WTC11 (cell line): ENCODE measurements at regions not wholly inside any gene's neighbourhood (a gene's known extent, or its start where the extent isn't known, plus 50 kb on each side); places are given as distances from the start of the nearest gene placed in this dataset.

Experiments
- ATAC-seq: fragments of 200-7000 bp; cut with Tn5 transposase; 2 replicates; pipeline ENCODE4 v1.10.0; 2021; ENCODE audit warnings: mild to moderate bottlenecking, moderate library complexity
- CTCF ChIA-PET: fragments of 300-600 bp; sonication (Branson Sonifier 250); formaldehyde crosslinking; loops from one replicate; lab custom pipeline; 2021; ENCODE audit warnings: antibody characterized with exemption; lab: Charles Lee
- POLR2A ChIA-PET: fragments of 350-600 bp; sonication (Branson Sonifier 250); formaldehyde crosslinking; loops from one replicate; lab custom pipeline; 2021; ENCODE audit warnings: antibody characterized with exemption; lab: Charles Lee
- DNase-seq: peaks from one replicate; pipeline ENCODE4 v3.0.0; 2021; ENCODE audit warnings: low spot score
- H3K27ac Mint-ChIP-seq: 2 replicates; pipeline ENCODE4 v1.8.0; 2021; ENCODE audit warnings: mixed read lengths
- H3K27me3 Mint-ChIP-seq: 2 replicates; pipeline ENCODE4 v1.8.0; 2021; ENCODE audit warnings: low read depth, mild to moderate bottlenecking, moderate library complexity, mixed read lengths
- H3K36me3 Mint-ChIP-seq: 2 replicates; pipeline ENCODE4 v1.8.0; 2021; ENCODE audit warnings: mixed read lengths
- H3K4me1 Mint-ChIP-seq: 2 replicates; pipeline ENCODE4 v1.8.0; 2022; ENCODE audit warnings: mixed read lengths
- H3K4me3 Mint-ChIP-seq: 2 replicates; pipeline ENCODE4 v1.8.0; 2021; ENCODE audit warnings: mild to moderate bottlenecking, moderate library complexity, mixed read lengths
- H3K9me3 Mint-ChIP-seq: 2 replicates; pipeline ENCODE4 v1.8.0; 2021; ENCODE audit warnings: mixed read lengths
- EMX1 ChIP-seq: fragments of 250-450 bp; sonication (Bioruptor Pico); IDR thresholded peaks from 2 replicates; pipeline ENCODE4 v1.8.0; 2021; ENCODE audit warnings: mild to moderate bottlenecking
- ETV6 ChIP-seq: sonication (generic); formaldehyde crosslinking; IDR thresholded peaks from 2 replicates; pipeline ENCODE4 v1.8.1; 2022; ENCODE audit warnings: mild to moderate bottlenecking, missing genetic modification reagents
- GRHL2 ChIP-seq: fragments of 250-450 bp; sonication (Bioruptor Pico); IDR thresholded peaks from 2 replicates; pipeline ENCODE4 v1.8.0; 2022; ENCODE audit warnings: mild to moderate bottlenecking, moderate library complexity; ENCODE audit not compliant: insufficient replicate concordance, severe bottlenecking
- JAZF1 ChIP-seq: fragments of 250-450 bp; sonication (Bioruptor Pico); IDR thresholded peaks from 2 replicates; pipeline ENCODE4 v1.9.0; 2021; ENCODE audit warnings: moderate library complexity, mild to moderate bottlenecking, inconsistent platforms
- NFATC4 ChIP-seq: fragments of 250-450 bp; sonication (Bioruptor Pico); IDR thresholded peaks from 2 replicates; pipeline ENCODE4 v1.9.0; 2021; ENCODE audit warnings: mild to moderate bottlenecking
- NFE2L1 ChIP-seq: sonication (generic); formaldehyde crosslinking; IDR thresholded peaks from 2 replicates; pipeline ENCODE4 v1.8.1; 2023; ENCODE audit warnings: missing genetic modification reagents
- NR1H2 ChIP-seq: sonication (generic); formaldehyde crosslinking; IDR thresholded peaks from 2 replicates; pipeline ENCODE4 v1.9.0; 2021; ENCODE audit warnings: mild to moderate bottlenecking, moderate library complexity, missing genetic modification reagents
- NR2C2 ChIP-seq: sonication (generic); formaldehyde crosslinking; IDR thresholded peaks from 2 replicates; pipeline ENCODE4 v1.8.0; 2022; ENCODE audit warnings: mild to moderate bottlenecking, missing genetic modification reagents
- ZBTB21 ChIP-seq: sonication (generic); formaldehyde crosslinking; IDR thresholded peaks from 2 replicates; pipeline ENCODE4 v1.8.1; 2023; ENCODE audit warnings: mild to moderate bottlenecking, missing genetic modification reagents, borderline replicate concordance
- TF ChIP-seq, protein P1 (sequence below): fragments of 250-450 bp; sonication (Bioruptor Pico); IDR thresholded peaks from 2 replicates; pipeline ENCODE4 v1.9.0; 2021; ENCODE audit warnings: mild to moderate bottlenecking, borderline replicate concordance
- TF ChIP-seq, protein P2 (sequence below): sonication (generic); formaldehyde crosslinking; IDR thresholded peaks from 2 replicates; pipeline ENCODE4 v1.8.1; 2023; ENCODE audit warnings: mild to moderate bottlenecking, missing genetic modification reagents, borderline replicate concordance
- TF ChIP-seq, protein P3 (sequence below): fragments of 250-450 bp; sonication (Bioruptor Pico); IDR thresholded peaks from 2 replicates; pipeline ENCODE4 v2.1.2; 2022; ENCODE audit warnings: mild to moderate bottlenecking, moderate library complexity
- TF ChIP-seq, protein P4 (sequence below): sonication (generic); formaldehyde crosslinking; IDR thresholded peaks from 2 replicates; pipeline ENCODE4 v1.8.0; 2023; ENCODE audit warnings: missing genetic modification reagents
- TF ChIP-seq, protein P5 (sequence below): sonication (generic); formaldehyde crosslinking; IDR thresholded peaks from 2 replicates; pipeline ENCODE4 v1.8.0; 2022; ENCODE audit warnings: mild to moderate bottlenecking, missing genetic modification reagents

DNA sequence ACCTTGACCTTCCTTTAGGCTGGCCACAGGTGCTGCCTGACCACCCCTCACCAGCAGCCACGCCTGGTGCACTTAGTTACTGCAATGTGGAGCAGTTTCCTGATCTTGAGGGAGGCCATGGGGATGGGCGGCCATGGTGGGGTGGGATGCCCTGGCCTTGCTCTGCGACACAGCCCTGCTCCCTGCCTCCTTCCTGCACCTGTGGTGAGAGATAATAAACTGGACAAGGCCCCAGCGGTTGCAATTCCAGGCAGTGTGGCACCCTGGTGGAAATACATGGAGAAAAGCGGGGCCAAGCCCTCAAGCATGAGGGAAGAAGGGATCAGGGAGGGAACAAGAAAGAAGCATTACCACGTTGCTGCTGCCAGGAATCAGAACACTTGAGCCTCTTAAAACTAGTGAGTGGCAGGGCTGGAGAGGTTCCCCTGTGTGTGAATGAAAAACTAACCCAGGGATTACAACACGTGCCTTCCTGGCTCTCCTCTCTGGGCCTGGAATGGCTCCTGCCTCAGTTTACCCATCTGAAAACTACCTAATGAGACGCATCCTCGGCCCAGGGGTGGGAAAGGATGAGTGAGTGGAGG, 213.2 kb downstream of the LY86 start (continued):
- TF ChIP-seq, protein P1, sequence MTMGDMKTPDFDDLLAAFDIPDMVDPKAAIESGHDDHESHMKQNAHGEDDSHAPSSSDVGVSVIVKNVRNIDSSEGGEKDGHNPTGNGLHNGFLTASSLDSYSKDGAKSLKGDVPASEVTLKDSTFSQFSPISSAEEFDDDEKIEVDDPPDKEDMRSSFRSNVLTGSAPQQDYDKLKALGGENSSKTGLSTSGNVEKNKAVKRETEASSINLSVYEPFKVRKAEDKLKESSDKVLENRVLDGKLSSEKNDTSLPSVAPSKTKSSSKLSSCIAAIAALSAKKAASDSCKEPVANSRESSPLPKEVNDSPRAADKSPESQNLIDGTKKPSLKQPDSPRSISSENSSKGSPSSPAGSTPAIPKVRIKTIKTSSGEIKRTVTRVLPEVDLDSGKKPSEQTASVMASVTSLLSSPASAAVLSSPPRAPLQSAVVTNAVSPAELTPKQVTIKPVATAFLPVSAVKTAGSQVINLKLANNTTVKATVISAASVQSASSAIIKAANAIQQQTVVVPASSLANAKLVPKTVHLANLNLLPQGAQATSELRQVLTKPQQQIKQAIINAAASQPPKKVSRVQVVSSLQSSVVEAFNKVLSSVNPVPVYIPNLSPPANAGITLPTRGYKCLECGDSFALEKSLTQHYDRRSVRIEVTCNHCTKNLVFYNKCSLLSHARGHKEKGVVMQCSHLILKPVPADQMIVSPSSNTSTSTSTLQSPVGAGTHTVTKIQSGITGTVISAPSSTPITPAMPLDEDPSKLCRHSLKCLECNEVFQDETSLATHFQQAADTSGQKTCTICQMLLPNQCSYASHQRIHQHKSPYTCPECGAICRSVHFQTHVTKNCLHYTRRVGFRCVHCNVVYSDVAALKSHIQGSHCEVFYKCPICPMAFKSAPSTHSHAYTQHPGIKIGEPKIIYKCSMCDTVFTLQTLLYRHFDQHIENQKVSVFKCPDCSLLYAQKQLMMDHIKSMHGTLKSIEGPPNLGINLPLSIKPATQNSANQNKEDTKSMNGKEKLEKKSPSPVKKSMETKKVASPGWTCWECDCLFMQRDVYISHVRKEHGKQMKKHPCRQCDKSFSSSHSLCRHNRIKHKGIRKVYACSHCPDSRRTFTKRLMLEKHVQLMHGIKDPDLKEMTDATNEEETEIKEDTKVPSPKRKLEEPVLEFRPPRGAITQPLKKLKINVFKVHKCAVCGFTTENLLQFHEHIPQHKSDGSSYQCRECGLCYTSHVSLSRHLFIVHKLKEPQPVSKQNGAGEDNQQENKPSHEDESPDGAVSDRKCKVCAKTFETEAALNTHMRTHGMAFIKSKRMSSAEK (CRISPR knock-in tag), result no peak
- TF ChIP-seq NR2C2 (no peak), NR1H2 (CRISPR knock-in tag) (no peak), GRHL2 (CRISPR knock-in tag) (no peak), NFE2L1 (CRISPR knock-in tag) (no peak), JAZF1 (CRISPR knock-in tag) (no peak), NFATC4 (no peak), ZBTB21 (CRISPR knock-in tag) (no peak)
- TF ChIP-seq, protein P2, sequence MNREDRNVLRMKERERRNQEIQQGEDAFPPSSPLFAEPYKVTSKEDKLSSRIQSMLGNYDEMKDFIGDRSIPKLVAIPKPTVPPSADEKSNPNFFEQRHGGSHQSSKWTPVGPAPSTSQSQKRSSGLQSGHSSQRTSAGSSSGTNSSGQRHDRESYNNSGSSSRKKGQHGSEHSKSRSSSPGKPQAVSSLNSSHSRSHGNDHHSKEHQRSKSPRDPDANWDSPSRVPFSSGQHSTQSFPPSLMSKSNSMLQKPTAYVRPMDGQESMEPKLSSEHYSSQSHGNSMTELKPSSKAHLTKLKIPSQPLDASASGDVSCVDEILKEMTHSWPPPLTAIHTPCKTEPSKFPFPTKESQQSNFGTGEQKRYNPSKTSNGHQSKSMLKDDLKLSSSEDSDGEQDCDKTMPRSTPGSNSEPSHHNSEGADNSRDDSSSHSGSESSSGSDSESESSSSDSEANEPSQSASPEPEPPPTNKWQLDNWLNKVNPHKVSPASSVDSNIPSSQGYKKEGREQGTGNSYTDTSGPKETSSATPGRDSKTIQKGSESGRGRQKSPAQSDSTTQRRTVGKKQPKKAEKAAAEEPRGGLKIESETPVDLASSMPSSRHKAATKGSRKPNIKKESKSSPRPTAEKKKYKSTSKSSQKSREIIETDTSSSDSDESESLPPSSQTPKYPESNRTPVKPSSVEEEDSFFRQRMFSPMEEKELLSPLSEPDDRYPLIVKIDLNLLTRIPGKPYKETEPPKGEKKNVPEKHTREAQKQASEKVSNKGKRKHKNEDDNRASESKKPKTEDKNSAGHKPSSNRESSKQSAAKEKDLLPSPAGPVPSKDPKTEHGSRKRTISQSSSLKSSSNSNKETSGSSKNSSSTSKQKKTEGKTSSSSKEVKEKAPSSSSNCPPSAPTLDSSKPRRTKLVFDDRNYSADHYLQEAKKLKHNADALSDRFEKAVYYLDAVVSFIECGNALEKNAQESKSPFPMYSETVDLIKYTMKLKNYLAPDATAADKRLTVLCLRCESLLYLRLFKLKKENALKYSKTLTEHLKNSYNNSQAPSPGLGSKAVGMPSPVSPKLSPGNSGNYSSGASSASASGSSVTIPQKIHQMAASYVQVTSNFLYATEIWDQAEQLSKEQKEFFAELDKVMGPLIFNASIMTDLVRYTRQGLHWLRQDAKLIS (CRISPR knock-in tag), result no peak
- TF ChIP-seq, protein P3, sequence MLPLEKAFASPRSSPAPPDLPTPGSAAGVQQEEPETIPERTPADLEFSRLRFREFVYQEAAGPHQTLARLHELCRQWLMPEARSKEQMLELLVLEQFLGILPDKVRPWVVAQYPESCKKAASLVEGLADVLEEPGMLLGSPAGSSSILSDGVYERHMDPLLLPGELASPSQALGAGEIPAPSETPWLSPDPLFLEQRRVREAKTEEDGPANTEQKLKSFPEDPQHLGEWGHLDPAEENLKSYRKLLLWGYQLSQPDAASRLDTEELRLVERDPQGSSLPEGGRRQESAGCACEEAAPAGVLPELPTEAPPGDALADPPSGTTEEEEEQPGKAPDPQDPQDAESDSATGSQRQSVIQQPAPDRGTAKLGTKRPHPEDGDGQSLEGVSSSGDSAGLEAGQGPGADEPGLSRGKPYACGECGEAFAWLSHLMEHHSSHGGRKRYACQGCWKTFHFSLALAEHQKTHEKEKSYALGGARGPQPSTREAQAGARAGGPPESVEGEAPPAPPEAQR (CRISPR knock-in tag), result no peak
- TF ChIP-seq, protein P4, sequence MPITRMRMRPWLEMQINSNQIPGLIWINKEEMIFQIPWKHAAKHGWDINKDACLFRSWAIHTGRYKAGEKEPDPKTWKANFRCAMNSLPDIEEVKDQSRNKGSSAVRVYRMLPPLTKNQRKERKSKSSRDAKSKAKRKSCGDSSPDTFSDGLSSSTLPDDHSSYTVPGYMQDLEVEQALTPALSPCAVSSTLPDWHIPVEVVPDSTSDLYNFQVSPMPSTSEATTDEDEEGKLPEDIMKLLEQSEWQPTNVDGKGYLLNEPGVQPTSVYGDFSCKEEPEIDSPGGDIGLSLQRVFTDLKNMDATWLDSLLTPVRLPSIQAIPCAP, result no peak

DNA sequence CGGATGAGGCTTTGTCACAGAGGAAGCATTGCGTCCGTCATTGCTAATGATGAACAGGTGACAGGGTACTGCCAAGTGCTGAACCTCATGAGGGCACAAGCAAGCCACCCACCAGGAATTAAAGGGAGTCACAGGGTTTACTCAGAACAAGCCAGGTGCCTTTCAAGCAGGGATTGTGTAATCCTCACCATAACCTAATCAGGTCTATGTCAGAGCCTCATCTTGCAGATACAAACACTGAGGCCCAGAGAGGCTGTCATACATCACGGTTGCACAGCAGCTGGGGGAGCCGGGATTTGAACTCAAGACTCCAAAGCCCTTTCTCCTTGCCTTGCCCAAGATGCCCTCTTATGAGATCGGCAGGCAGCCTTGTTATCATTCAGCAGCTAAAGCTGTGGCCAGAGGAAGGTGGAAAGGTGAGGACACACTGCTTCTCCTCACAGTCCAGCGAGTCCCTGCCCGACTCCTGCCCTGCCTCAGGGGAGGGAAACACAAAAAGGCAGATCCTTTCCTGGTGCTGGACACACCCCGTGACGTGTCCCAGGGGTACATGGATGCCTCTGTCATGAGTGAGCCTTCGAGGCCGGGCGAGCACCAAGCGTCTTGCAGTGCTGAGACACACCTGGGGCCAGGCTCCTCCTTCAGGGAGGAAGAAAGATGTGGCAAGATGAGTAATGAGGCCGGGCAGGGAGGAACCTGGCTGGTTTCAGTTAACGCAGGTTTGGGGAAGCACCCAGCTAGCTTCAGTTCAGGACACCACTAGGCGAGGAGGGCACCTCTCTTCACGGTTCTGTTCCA, 214.9 kb downstream of the LY86 start:
- H3K9me3 Mint-ChIP-seq, result no peaks in the 10 kb centered on the region
- TF ChIP-seq, protein P5, sequence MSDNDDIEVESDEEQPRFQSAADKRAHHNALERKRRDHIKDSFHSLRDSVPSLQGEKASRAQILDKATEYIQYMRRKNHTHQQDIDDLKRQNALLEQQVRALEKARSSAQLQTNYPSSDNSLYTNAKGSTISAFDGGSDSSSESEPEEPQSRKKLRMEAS (CRISPR knock-in tag), result no peak
- TF ChIP-seq ETV6, result no peak
- TF ChIP-seq EMX1, result no peak
- no peak overlapping the region for H3K27ac Mint-ChIP-seq
- H3K36me3 Mint-ChIP-seq, result no peaks in the 10 kb centered on the region
- ChIA-PET POLR2A (no interaction called here), CTCF (no interaction called here)
- no peak for DNase-seq
- ATAC-seq, result no peak
- H3K4me3 Mint-ChIP-seq, result no peak overlapping the region
- H3K4me1 Mint-ChIP-seq, result no peaks in the 10 kb centered on the region; the same call in 1 of the 2 replicates
- no peaks in the 10 kb centered on the region for H3K27me3 Mint-ChIP-seq
